BLaER1 treated with 17β-estradiol and CSF1 and Interleukin-3, amounts not matched to agents 10 nM and 100 nM (cell line): ENCODE measurements at regions not wholly inside any gene's neighbourhood (a gene's known extent, or its start where the extent isn't known, plus 50 kb on each side); places are given as distances from the start of the nearest gene placed in this dataset.

Experiments
- H3K27ac ChIP-seq, 11 experiments: shearing (Covaris generic); formaldehyde crosslinking; 2 replicates each; pipeline ENCODE4 v1.8.1; 2022
- H3K27me3 ChIP-seq, 11 experiments: shearing (Covaris generic); formaldehyde crosslinking; 2 replicates each; pipeline ENCODE4 v1.8.1; 2022
- H3K36me3 ChIP-seq, 11 experiments: shearing (Covaris generic); formaldehyde crosslinking; 2 replicates each; pipeline ENCODE4 v1.8.1; 2022
- H3K4me1 ChIP-seq, 10 experiments: shearing (Covaris generic); formaldehyde crosslinking; 2 replicates each; pipeline ENCODE4 v1.8.1; 2022
- H3K4me2 ChIP-seq, 11 experiments: shearing (Covaris generic); formaldehyde crosslinking; 2 replicates each; pipeline ENCODE4 v1.8.1; 2022
- H3K4me3 ChIP-seq, 10 experiments: shearing (Covaris generic); formaldehyde crosslinking; 2 replicates each; pipeline ENCODE4 v1.8.1; 2022
- H3K9ac ChIP-seq, 11 experiments: shearing (Covaris generic); formaldehyde crosslinking; 2 replicates each; pipeline ENCODE4 v1.8.1; 2022
- H3K9me3 ChIP-seq, 11 experiments: shearing (Covaris generic); formaldehyde crosslinking; replicated peaks in 1 of 11; 2 replicates each; pipeline ENCODE4 v1.8.1; 2022
- H4K20me1 ChIP-seq, 11 experiments: shearing (Covaris generic); formaldehyde crosslinking; 2 replicates each; pipeline ENCODE4 v1.8.1; 2022
- Cebpa-rat ChIP-seq, 11 experiments: shearing (Covaris generic); IDR thresholded peaks; 2 replicates each; pipeline ENCODE4 v1.8.1; 2022

GRCh38 chr2:3125001-3125760 lies 252.4 kb downstream of the EIPR1 start:
- no peak overlapping the region for H3K9ac ChIP-seq
- peaks cover 0 to 4% (median 0%) of the 10 kb centered on the region in 11 experiments; a peak in 1 of 22 replicates for H3K27me3 ChIP-seq
- peaks cover 6 to 19% (median 16%) of the 10 kb centered on the region in 11 experiments; a peak in 21 of 22 replicates for H3K9me3 ChIP-seq
- TF ChIP-seq Cebpa-rat (IDR thresholded peaks at IDR 0.05), result no peak
- no peak overlapping the region for H3K4me2 ChIP-seq
- no peak overlapping the region; a peak in 1 of 22 replicates for H3K27ac ChIP-seq
- H3K4me1 ChIP-seq, result peaks cover 12 to 38% (median 30%) of the 10 kb centered on the region in 10 experiments
- no peak overlapping the region for H3K4me3 ChIP-seq
- peaks cover 0 to 1% (median 0%) of the 10 kb centered on the region in 11 experiments; a peak in 1 of 22 replicates for H4K20me1 ChIP-seq
- H3K36me3 ChIP-seq, result no peaks in the 10 kb centered on the region

- peaks cover 15 to 23% (median 18%) of the 10 kb centered on the region in 10 experiments for H3K4me1 ChIP-seq
- H3K4me2 ChIP-seq, result no peak overlapping the region
- peaks cover 6 to 21% (median 17%) of the 10 kb centered on the region in 11 experiments; a peak in 21 of 22 replicates for H3K9me3 ChIP-seq
- H3K4me3 ChIP-seq, result no peak overlapping the region
- no peak overlapping the region for H3K27ac ChIP-seq
- no peaks in the 10 kb centered on the region for H3K36me3 ChIP-seq
- H4K20me1 ChIP-seq, result no peaks in the 10 kb centered on the region
- no peak for TF ChIP-seq Cebpa-rat (IDR thresholded peaks at IDR 0.05)
- no peaks in the 10 kb centered on the region for H3K27me3 ChIP-seq
- no peak overlapping the region for H3K9ac ChIP-seq
Measured at GRCh38 chr2:3122525-3122924, 255.1 kb downstream of the EIPR1 start.

GRCh38 chr2:3121601-3122000 lies 256.0 kb downstream of the EIPR1 start:
- Histone ChIP-seq H3K4me3 (no peak overlapping the region), H3K36me3 (no peaks in the 10 kb centered on the region), H3K4me1 (peaks cover 8 to 18% (median 13%) of the 10 kb centered on the region in 10 experiments), H4K20me1 (no peaks in the 10 kb centered on the region), H3K9me3 (peaks cover 6 to 21% (median 17%) of the 10 kb centered on the region in 11 experiments; a peak in 21 of 22 replicates), H3K27ac (no peak overlapping the region), H3K9ac (no peak overlapping the region), H3K27me3 (no peaks in the 10 kb centered on the region), H3K4me2 (no peak overlapping the region)
- TF ChIP-seq Cebpa-rat (IDR thresholded peaks at IDR 0.05), result no peak

- Histone ChIP-seq H3K9me3 (peaks cover 6 to 21% (median 17%) of the 10 kb centered on the region in 11 experiments; a peak in 21 of 22 replicates), H3K27me3 (peaks cover 0 to 18% (median 0%) of the 10 kb centered on the region in 11 experiments; a peak in 7 of 22 replicates), H3K4me1 (peaks cover 10 to 39% (median 30%) of the 10 kb centered on the region in 10 experiments; a peak in 19 of 20 replicates), H3K4me3 (no peak overlapping the region), H3K4me2 (peak overlapping the region in 10 of 11 experiments; percentile 8 to 67 (median 41); a peak in 16 of 22 replicates), H3K36me3 (no peaks in the 10 kb centered on the region), H4K20me1 (no peaks in the 10 kb centered on the region), H3K9ac (no peak overlapping the region), H3K27ac (0 out of 22 replicates have a peak overlapping the region, but pooled peaks of 1 of the 11 experiments have one; percentile 7)
- no peak for TF ChIP-seq Cebpa-rat (IDR thresholded peaks at IDR 0.05)
Measured at GRCh38 chr2:3117650-3118216, 259.9 kb downstream of the EIPR1 start.

GRCh38 chr2:3116371-3116770 lies 261.2 kb downstream of the EIPR1 start:
- Histone ChIP-seq H3K9me3 (peaks cover 6 to 14% (median 12%) of the 10 kb centered on the region in 11 experiments; a peak in 20 of 22 replicates), H3K36me3 (no peaks in the 10 kb centered on the region)

GRCh38 chr2:3115301-3116042 lies 262.1 kb downstream of the EIPR1 start:
- Histone ChIP-seq H3K4me3 (no peak overlapping the region), H3K27ac (peak overlapping the region in 2 of 11 experiments; percentile 68 to 74; a peak in 3 of 22 replicates), H3K9me3 (peaks cover 3 to 5% (median 4%) of the 10 kb centered on the region in 11 experiments; a peak in 18 of 22 replicates), H4K20me1 (no peaks in the 10 kb centered on the region; a peak in 1 of 22 replicates), H3K27me3 (peaks cover 0 to 18% (median 0%) of the 10 kb centered on the region in 11 experiments; a peak in 7 of 22 replicates), H3K4me2 (peak overlapping the region in 8 of 11 experiments; percentile 71 to 93 (median 84); a peak in 13 of 22 replicates), H3K4me1 (peaks cover 10 to 51% (median 30%) of the 10 kb centered on the region in 10 experiments; a peak in 19 of 20 replicates), H3K9ac (peak overlapping the region in 1 of 11 experiments; percentile 68; a peak in 1 of 22 replicates), H3K36me3 (no peaks in the 10 kb centered on the region)
- TF ChIP-seq Cebpa-rat (IDR thresholded peaks at IDR 0.05), result no peak

More at GRCh38 chr2:3116371-3116770, 261.2 kb downstream of the EIPR1 start:
- no peak overlapping the region for H3K4me3 ChIP-seq
- H3K27me3 ChIP-seq, result peaks cover 0 to 18% (median 0%) of the 10 kb centered on the region in 11 experiments; a peak in 7 of 22 replicates
- no peak overlapping the region for H3K27ac ChIP-seq
- H3K9ac ChIP-seq, result no peak overlapping the region
- no peaks in the 10 kb centered on the region for H4K20me1 ChIP-seq
- no peak overlapping the region for H3K4me2 ChIP-seq
- peaks cover 10 to 49% (median 30%) of the 10 kb centered on the region in 10 experiments; a peak in 19 of 20 replicates for H3K4me1 ChIP-seq
- TF ChIP-seq Cebpa-rat (IDR thresholded peaks at IDR 0.05), result no peak

- H3K9ac ChIP-seq, result peak overlapping the region in 4 of 11 experiments; percentile 48 to 68 (median 63); a peak in 7 of 22 replicates
- H3K4me1 ChIP-seq, result peaks cover 10 to 51% (median 30%) of the 10 kb centered on the region in 10 experiments; a peak in 19 of 20 replicates
- H3K4me3 ChIP-seq, result peak overlapping the region in 1 of 10 experiments; percentile 4; a peak in 1 of 20 replicates
- H3K4me2 ChIP-seq, result peak overlapping the region in 10 of 11 experiments; percentile 18 to 93 (median 82); a peak in 18 of 22 replicates
- peak overlapping the region in 5 of 11 experiments; percentile 14 to 74 (median 68); a peak in 8 of 22 replicates for H3K27ac ChIP-seq
- peak in 1 of 11 experiments; percentile 13; a peak in 1 of 22 replicates for TF ChIP-seq Cebpa-rat (IDR thresholded peaks at IDR 0.05)
- peaks cover 0 to 18% (median 0%) of the 10 kb centered on the region in 11 experiments; a peak in 7 of 22 replicates for H3K27me3 ChIP-seq
- H3K9me3 ChIP-seq, result no peaks in the 10 kb centered on the region
- no peaks in the 10 kb centered on the region for H3K36me3 ChIP-seq
- H4K20me1 ChIP-seq, result no peaks in the 10 kb centered on the region; a peak in 1 of 22 replicates
Measured at GRCh38 chr2:3114406-3115185, 263.0 kb downstream of the EIPR1 start.
